ENCODE measurements at regions not wholly inside any gene's neighbourhood (a gene's known extent, or its start where the extent isn't known, plus 50 kb on each side); places are given as distances from the start of the nearest gene placed in this dataset.

- Histone ChIP-seq H2AFZ (ENCODE audit: low read depth, low read length) (no peak overlapping the region), H3K4me1 (ENCODE audit: insufficient read depth, low read length) (no peaks in the 10 kb centered on the region), H3K9me3 (ENCODE audit: low read length) (no peaks in the 10 kb centered on the region), H3K27me3 (ENCODE audit: insufficient read depth, low read length) (no peaks in the 10 kb centered on the region), H3K4me3 (ENCODE audit: low read length) (no peak overlapping the region), H3K36me3 (ENCODE audit: insufficient read depth, low read length) (no peaks in the 10 kb centered on the region)
Observed at GRCh38 chr5:110347781-110348180, 378.7 kb downstream of the TMEM232 start.

- H3K27me3 ChIP-seq (ENCODE audit: insufficient read depth, low read length): no peaks in the 10 kb centered on the region
Observed at GRCh38 chr5:110351430-110351829, 375.0 kb downstream of the TMEM232 start.

GRCh38 chr5:110354311-110354710 lies 372.2 kb downstream of the TMEM232 start:
- Histone ChIP-seq H3K4me1 (ENCODE audit: insufficient read depth, low read length) (no peaks in the 10 kb centered on the region), H3K4me3 (ENCODE audit: low read length) (no peak overlapping the region), H2AFZ (ENCODE audit: low read depth, low read length) (no peak overlapping the region), H3K27me3 (ENCODE audit: insufficient read depth, low read length) (no peaks in the 10 kb centered on the region), H3K9me3 (ENCODE audit: low read length) (no peaks in the 10 kb centered on the region), H3K36me3 (ENCODE audit: insufficient read depth, low read length) (no peaks in the 10 kb centered on the region)

More at GRCh38 chr5:110351430-110351829, 375.0 kb downstream of the TMEM232 start:
- H3K4me1 ChIP-seq (ENCODE audit: insufficient read depth, low read length): no peaks in the 10 kb centered on the region
- H3K4me3 ChIP-seq (ENCODE audit: low read length): no peak overlapping the region
- H3K36me3 ChIP-seq (ENCODE audit: insufficient read depth, low read length): no peaks in the 10 kb centered on the region
- H3K9me3 ChIP-seq (ENCODE audit: low read length): no peaks in the 10 kb centered on the region
- no peak overlapping the region for H2AFZ ChIP-seq (ENCODE audit: low read depth, low read length)

GRCh38 chr5:110354915-110355644 lies 371.4 kb downstream of the TMEM232 start:
- no peaks in the 10 kb centered on the region for H3K36me3 ChIP-seq (ENCODE audit: insufficient read depth, low read length)
- H3K4me3 ChIP-seq (ENCODE audit: low read length): no peak overlapping the region
- no peaks in the 10 kb centered on the region for H3K9me3 ChIP-seq (ENCODE audit: low read length)
- no peak overlapping the region for H2AFZ ChIP-seq (ENCODE audit: low read depth, low read length)
- no peaks in the 10 kb centered on the region for H3K4me1 ChIP-seq (ENCODE audit: insufficient read depth, low read length)
- H3K27me3 ChIP-seq (ENCODE audit: insufficient read depth, low read length): no peaks in the 10 kb centered on the region

GRCh38 chr5:110356677-110357076 lies 369.8 kb downstream of the TMEM232 start:
- Histone ChIP-seq H2AFZ (ENCODE audit: low read depth, low read length) (no peak overlapping the region), H3K36me3 (ENCODE audit: insufficient read depth, low read length) (no peaks in the 10 kb centered on the region), H3K27me3 (ENCODE audit: insufficient read depth, low read length) (no peaks in the 10 kb centered on the region), H3K4me1 (ENCODE audit: insufficient read depth, low read length) (no peaks in the 10 kb centered on the region), H3K9me3 (ENCODE audit: low read length) (no peaks in the 10 kb centered on the region), H3K4me3 (ENCODE audit: low read length) (no peak overlapping the region)

- no peaks in the 10 kb centered on the region for H3K36me3 ChIP-seq (ENCODE audit: insufficient read depth, low read length)
- no peaks in the 10 kb centered on the region for H3K27me3 ChIP-seq (ENCODE audit: insufficient read depth, low read length)
- H3K9me3 ChIP-seq (ENCODE audit: low read length): no peaks in the 10 kb centered on the region
- no peak overlapping the region for H3K4me3 ChIP-seq (ENCODE audit: low read length)
- H3K4me1 ChIP-seq (ENCODE audit: insufficient read depth, low read length): peaks cover 6% of the 10 kb centered on the region
- no peak overlapping the region for H2AFZ ChIP-seq (ENCODE audit: low read depth, low read length)
Observed at GRCh38 chr5:110359221-110359620, 367.2 kb downstream of the TMEM232 start.

GRCh38 chr5:110361471-110361870 lies 365.0 kb downstream of the TMEM232 start:
- Histone ChIP-seq H3K27me3 (ENCODE audit: insufficient read depth, low read length) (no peaks in the 10 kb centered on the region), H3K4me3 (ENCODE audit: low read length) (no peak overlapping the region), H3K9me3 (ENCODE audit: low read length) (no peaks in the 10 kb centered on the region), H2AFZ (ENCODE audit: low read depth, low read length) (no peak overlapping the region), H3K36me3 (ENCODE audit: insufficient read depth, low read length) (no peaks in the 10 kb centered on the region), H3K4me1 (ENCODE audit: insufficient read depth, low read length) (peaks cover 6% of the 10 kb centered on the region)

- Histone ChIP-seq H2AFZ (ENCODE audit: low read depth, low read length) (no peak overlapping the region), H3K4me3 (ENCODE audit: low read length) (no peak overlapping the region), H3K36me3 (ENCODE audit: insufficient read depth, low read length) (no peaks in the 10 kb centered on the region), H3K4me1 (ENCODE audit: insufficient read depth, low read length) (peaks cover 6% of the 10 kb centered on the region), H3K9me3 (ENCODE audit: low read length) (no peaks in the 10 kb centered on the region), H3K27me3 (ENCODE audit: insufficient read depth, low read length) (no peaks in the 10 kb centered on the region)
Observed at GRCh38 chr5:110362261-110362660, 364.2 kb downstream of the TMEM232 start.

- no peaks in the 10 kb centered on the region for H3K36me3 ChIP-seq (ENCODE audit: insufficient read depth, low read length)
- H3K4me1 ChIP-seq (ENCODE audit: insufficient read depth, low read length): peaks cover 6% of the 10 kb centered on the region
- H3K9me3 ChIP-seq (ENCODE audit: low read length): peaks cover 3% of the 10 kb centered on the region
- no peaks in the 10 kb centered on the region for H3K27me3 ChIP-seq (ENCODE audit: insufficient read depth, low read length)
- H2AFZ ChIP-seq (ENCODE audit: low read depth, low read length): no peak overlapping the region
- H3K4me3 ChIP-seq (ENCODE audit: low read length): no peak overlapping the region
Observed at GRCh38 chr5:110366716-110367115, 359.8 kb downstream of the TMEM232 start.
